Activated CD4-positive, alpha-beta T cell treated with anti-CD3 and anti-CD28 coated beads for 48 hours (primary cell): ENCODE measurements at regions not wholly inside any gene's neighbourhood (a gene's known extent, or its start where the extent isn't known, plus 50 kb on each side); places are given as distances from the start of the nearest gene placed in this dataset.
"Not testable (repeated sequence)": the region's sequence is repeated elsewhere in the genome, so short reads cannot be mapped to it uniquely, and the experiment has no call there.

Experiments
- DNase-seq: peaks from one replicate; pipeline ENCODE4 v3.0.0-alpha.2; 2020

- DNase-seq = no peak
Measured at GRCh38 chr7:49618028-49618427, 155.4 kb upstream of the VWC2 start.

DNA sequence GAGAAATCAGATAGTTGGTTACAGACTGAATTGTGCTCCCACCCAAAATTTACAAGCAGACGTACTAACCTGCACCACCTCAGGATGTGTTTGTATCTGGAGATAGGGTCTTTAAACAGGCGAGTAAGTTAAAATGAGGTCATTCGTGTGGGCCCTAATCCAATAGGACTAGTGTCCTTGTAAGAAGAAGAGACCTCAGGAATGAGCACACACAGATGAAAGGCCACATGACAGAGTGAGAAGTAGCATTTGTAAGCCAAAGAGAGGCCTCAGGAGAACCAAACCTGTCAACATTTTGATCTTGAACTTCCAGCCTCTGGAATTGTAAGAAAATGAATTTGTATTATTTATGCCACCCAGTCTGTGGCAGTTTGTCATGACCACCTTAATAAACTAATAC, 149.5 kb upstream of the VWC2 start:
- DNase-seq = no peak

DNA sequence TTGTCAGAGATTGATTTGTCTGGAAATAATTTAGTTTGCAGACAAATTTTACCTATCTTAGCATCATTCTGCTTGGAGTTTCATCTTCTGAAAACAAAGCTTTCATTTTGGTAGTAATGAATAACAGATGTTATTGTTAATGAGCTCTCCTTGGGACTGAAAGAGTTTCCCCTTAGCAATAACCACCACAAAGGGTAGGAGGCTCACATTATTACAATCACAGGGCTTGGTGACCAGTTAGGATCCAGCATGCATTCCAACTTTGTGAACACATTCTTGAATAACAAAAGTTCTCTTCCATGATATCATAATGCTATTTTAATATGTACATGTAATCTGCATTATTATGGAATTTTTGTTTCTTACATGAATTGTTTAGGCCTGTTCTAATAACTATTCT, 148.8 kb upstream of the VWC2 start:
- no peak for DNase-seq

DNA sequence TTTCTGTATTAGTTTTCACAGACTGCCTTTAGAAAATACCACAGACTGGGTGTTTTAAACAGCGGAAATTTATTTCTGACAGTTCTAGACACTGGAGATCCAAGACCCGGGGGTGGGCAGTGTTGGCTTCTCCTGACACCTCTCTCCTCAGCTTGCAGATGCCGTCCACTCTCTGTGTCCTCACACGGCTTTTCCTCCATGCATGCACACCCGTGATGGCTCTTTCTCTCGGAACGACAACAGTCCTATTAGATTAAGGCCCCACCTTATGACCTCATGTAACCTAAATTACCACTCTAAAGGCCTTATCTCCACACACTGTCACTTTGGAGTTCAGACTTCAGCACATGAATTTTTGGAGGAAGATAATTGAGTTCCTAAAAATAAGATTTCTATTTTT, 142.9 kb upstream of the VWC2 start:
- no peak for DNase-seq

GRCh38 chr7:49631071-49631815, 142.2 kb upstream of the VWC2 start:
- DNase-seq = no peak

- no peak for DNase-seq
Measured at GRCh38 chr7:49631960-49632359, 141.5 kb upstream of the VWC2 start.

GRCh38 chr7:49635800-49636199, 137.6 kb upstream of the VWC2 start:
- DNase-seq = no peak

DNA sequence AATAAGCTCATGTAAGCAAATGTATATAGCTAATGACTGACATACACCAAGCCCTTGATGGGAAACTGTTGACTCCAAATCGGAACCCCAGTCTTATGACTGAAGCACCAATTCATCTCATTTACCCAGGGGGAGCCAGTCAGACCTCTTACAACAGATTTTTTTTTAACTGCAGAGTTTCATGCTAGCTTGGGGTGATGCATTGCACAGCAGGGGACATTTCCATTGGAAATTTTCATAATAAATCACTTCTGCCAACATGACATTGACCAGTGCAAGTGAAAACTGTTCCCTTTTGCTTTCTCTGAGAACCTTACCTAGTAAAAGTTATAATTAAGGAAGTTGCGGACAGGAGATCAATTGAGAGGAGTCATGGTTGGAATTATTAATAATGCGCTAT, 137.0 kb upstream of the VWC2 start:
- DNase-seq = no peak

DNA sequence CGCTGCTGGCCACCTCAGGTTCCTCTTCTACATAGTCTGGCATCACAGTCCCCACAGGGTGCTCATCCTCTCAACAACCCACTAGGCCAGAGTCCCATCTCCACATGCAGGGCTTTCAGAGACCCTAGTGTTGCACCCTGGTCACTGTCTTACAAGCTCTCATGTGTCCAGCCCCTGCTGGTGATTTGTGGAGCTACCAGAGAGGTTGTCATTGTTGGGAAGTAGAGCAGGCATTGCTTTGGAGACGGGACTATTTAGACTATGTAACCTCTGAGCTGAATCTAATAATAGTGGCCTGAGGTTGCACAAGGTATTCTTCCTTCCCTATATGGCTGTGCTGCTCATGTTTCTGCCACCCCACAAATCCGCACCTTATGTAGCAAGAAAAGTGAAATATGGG, 135.3 kb upstream of the VWC2 start:
- DNase-seq = no peak

DNA sequence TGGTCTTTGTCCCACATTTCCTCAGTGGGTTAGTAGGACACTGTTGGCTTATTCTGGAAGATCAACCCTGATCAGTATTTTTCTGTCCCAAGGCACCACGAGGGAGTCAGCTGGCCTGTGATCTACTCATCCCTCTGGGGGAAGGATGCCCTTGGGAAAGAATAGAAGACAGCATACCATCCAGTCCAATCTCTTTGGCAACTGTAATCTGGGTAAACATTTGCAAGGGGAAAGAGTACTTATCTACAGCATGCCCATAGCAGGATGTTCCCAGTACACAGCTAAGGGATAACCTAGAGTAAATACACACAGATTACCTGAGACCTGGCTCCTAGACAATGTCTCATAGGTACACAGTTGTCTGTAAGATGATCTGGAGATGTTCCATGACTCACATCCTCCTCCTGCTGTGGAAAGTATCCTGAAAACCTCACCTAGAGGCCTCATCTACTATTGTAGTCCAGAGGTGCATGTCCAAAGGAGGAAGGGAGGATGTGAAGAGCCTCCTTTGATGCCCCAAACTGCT, 134.3 kb upstream of the VWC2 start:
- no peak for DNase-seq

GRCh38 chr7:49639808-49640207, 133.6 kb upstream of the VWC2 start:
- DNase-seq = no peak

DNA sequence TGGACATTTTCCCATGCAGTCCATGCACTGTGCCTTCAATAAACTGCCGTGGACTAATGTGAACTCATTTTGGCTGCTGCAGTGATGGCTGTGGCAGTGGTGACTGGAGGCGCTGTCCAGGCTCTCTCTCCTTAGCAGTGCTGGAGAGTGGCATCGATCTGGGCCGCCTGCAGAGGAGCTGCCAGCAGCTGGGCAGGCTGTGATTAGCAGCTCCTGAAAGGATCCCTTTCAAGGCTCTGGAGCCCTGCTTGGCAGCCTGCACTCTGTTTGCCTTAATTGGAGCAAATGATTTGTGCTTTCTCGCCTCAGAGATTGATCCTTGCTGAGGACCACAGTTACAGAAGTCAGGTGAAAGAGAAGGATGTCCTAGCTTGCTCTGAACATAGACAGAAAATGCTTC, 130.1 kb upstream of the VWC2 start:
- no peak for DNase-seq

DNA sequence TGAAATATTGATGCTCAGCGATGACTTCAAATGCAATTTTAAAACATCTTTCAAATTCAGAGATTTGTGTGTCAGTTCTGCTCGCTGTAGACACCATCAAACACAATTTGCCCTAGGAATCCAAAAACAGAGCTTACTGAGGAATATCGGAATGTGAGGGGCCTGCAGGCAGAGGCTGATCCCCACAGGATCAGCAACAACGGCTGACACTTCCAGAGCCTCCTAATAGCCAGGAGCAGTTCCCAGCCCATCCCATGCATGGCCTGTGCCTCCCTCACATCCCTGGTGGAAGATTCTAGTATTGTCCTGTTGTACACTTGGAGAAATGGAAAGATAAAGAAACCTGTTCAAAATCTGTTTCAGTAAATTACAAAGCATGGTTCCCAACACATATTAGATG, 129.7 kb upstream of the VWC2 start:
- no peak for DNase-seq

DNA sequence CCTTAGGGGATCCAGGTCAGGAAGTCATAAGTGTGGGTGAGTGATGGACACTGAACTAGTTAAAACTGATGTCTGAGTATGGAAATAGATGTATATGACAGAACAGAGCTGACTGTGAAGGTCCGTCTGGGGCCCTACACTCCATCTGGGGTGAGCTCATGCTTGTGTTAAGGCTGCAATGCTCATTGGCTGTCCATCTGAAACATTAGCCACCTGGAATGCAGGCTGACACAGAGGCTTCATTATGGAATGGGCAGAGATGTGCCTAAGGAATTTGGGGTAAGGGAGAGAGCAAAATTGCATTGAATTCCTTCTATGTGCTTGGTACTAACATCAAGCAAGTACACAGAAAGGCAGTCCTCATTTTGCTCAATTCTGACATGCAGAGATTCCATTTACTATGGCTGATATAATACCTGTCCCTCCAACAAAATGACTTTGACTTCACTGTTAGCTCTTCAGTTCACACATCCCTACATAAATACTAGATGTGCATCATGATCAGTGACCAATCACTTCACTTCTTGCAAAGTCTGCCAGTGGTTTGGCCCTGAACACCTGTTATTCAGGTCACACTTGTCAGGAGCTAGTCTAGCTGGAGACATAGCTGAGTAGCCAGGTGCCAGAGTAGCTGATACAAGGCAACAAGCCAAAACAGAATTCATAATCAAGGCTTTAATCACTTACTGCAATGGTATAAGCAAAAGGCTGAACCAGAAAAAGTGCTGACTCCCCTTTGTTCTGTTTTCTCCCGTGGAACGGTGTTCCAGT, 128.9 kb upstream of the VWC2 start:
- DNase-seq = no peak

GRCh38 chr7:49645296-49645695, 128.1 kb upstream of the VWC2 start:
- no peak for DNase-seq

DNA sequence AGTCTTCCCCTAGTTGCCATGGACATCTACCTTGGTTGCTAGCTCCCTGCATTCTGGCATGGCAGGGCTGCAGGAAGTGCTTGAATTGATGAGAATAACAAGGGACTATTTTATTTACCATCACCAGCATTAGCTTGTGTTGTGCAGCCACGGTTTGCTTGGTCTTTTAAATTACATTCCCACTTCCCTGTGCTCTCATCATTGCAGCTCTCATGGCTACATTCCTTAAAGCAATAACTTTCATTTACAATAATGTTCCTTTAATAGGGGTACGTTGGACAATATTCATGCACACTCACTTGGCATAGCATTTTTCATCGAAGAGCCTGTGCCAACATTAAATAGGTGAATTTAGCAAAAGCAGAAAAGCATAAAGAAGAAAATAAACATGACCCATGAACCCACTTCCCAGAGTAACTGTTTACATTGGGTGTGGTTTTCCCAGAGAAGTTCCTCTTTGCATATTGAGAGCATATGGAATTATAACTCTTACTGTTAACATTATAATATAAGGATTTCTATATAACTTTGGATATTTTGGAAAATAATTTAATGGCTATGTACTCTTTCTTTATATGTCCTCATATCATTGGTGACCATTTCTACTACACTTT, 113.2 kb upstream of the VWC2 start:
- no peak for DNase-seq

DNA sequence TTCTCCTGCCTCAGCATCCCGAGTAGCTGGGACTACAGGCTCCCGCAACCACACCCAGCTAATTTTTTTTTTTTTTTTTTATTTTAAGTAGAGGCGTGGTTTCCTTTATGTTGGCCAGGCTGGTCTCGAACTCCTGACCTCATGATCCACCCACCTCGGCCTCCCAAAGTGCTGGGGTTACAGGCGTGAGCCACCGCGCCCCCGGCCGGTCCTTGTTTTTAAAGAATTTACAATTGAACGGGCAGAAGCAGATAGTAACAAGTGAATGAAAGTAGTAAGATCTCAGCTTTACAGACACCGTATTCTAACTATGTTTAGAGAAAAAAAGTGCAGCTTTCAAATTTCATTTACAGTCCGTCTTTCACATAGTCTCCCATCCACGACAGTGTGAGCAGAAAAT, 112.5 kb upstream of the VWC2 start:
- no peak for DNase-seq

- not testable (repeated sequence) for DNase-seq
Measured at GRCh38 chr7:49665963-49666362, 107.5 kb upstream of the VWC2 start.

DNA sequence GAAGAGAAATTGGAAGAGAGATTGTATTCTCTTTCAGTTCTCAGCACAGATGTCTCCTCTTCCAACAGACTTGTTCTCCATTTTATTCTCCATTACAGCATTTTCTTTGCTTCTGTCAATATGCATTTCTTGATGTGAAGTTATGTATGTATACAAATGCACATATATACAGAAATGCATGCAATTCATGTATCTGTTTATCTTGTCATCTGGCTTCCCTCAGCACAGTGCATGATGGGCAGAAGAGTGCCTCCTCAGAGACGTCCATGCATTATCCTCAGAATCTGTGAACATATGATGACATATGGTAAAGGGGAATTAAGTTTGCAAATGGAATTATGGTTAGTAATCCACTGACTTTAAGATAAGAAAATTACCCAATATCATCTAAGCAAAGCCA, 106.7 kb upstream of the VWC2 start:
- DNase-seq = no peak

DNA sequence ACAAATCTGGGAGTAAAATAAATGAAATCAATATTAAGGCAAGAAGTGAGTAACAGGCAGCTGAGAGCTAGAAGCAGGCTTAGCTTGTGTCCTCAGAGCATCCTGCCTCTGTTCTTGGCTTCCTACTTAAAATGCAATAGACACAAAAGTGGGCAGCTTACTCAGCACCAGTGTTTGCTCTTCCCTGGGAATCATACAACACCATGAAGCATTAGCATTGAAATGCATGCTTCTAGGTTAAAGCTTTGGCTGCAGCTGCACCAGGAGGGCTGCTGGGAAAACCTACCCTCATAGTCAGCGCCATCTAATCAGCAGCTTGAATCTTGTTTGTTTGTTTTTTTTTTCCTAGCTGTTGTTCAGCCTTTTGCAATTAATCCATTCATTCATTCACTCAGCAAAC, 104.2 kb upstream of the VWC2 start:
- DNase-seq = no peak

DNA sequence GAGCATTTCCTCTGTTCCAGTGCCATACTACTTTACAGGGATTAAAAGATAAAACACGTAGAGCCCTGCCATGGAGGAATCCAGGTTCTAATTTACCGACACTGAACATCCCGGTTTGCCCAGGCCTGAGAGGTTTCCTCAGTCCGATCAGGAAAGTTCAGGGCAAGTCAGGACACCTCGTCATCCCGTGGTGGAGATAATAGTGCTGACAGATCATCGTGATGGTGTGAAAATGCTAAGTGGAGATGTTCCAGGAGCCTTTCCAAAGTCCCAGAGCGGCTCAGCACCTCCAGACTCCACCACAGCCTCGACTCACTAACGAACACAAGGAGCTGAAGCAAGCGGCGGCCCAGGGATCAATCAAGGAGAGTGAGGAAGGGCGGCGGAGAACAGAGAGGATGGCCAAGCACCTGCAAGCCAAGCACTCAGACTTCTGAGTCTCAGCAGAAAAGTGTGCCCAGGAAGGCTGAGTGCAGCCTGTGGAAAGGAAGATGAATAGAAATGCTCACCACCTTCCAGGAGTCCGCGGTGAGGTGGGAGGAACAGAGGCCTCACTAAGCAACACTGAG, 103.7 kb upstream of the VWC2 start:
- no peak for DNase-seq

GRCh38 chr7:49670991-49671390, 102.4 kb upstream of the VWC2 start:
- no peak for DNase-seq

- DNase-seq = no peak
Measured at GRCh38 chr7:49692516-49692915, 80.9 kb upstream of the VWC2 start.

- no peak for DNase-seq
Measured at GRCh38 chr7:49695971-49696370, 77.5 kb upstream of the VWC2 start.
